Heart right ventricle (tissue), 16 donors: ENCODE measurements at regions not wholly inside any gene's neighbourhood (a gene's known extent, or its start where the extent isn't known, plus 50 kb on each side); places are given as distances from the start of the nearest gene placed in this dataset.

Source experiments
- ATAC-seq, 8 donors: fragments of 200-7000 bp; cut with Tn5 transposase; one replicate each; pipeline ENCODE4 v1.9.1; 2020; ENCODE audit warnings: mild to moderate bottlenecking in 8 of 8, moderate library complexity in 8 of 8, moderate number of reproducible peaks in 1 of 8
- DNase-seq, 2 donors: peaks; one replicate each; pipeline ENCODE4 v3.0.0-alpha.2; 2020
- H3K27ac ChIP-seq, 10 donors: fragments of 200-600 bp; sonication (generic) in 2 of 10; one replicate each; pipeline versions ENCODE4 v1.5.0 to v1.8.0; 2020 to 2022; ENCODE audit warnings: mild to moderate bottlenecking in 3 of 10
- H3K27me3 ChIP-seq, 7 donors: fragments of 200-600 bp; one replicate each; pipeline ENCODE4 v1.8.0; 2021 to 2022; ENCODE audit warnings: mild to moderate bottlenecking in 2 of 7
- H3K36me3 ChIP-seq, 9 donors: fragments of 200-600 bp; sonication (generic) in 1 of 9; one replicate each; pipeline versions ENCODE4 v1.5.0 to v1.8.0; 2020 to 2022; ENCODE audit warnings: mild to moderate bottlenecking in 2 of 9
- H3K4me1 ChIP-seq, 9 donors: fragments of 200-600 bp; sonication (generic) in 1 of 9; one replicate each; pipeline versions ENCODE4 v1.5.0 to v1.8.0; 2020 to 2022; ENCODE audit warnings: mild to moderate bottlenecking in 4 of 9
- H3K4me3 ChIP-seq, 10 donors: fragments of 200-600 bp; sonication (generic) in 2 of 10; one replicate each; pipeline versions ENCODE4 v1.5.0 to v1.8.0; 2020 to 2022; ENCODE audit warnings: mild to moderate bottlenecking in 7 of 10, moderate library complexity in 2 of 10
- H3K9me3 ChIP-seq, 11 donors: fragments of 200-600 bp in 10 of 11; sonication (generic) in 2 of 11; one replicate each; pipeline versions ENCODE4 v1.5.0 to v1.8.0; 2013 to 2022; ENCODE audit warnings: mild to moderate bottlenecking in 2 of 11, control low read depth in 1 of 11, moderate library complexity in 1 of 11
- CTCF ChIP-seq, 9 donors: fragments of 200-600 bp; sonication (generic) in 2 of 9; IDR thresholded peaks; one replicate each; pipeline versions ENCODE4 v1.5.0 to v1.8.0; 2021 to 2022; ENCODE audit warnings: antibody characterized with exemption in 9 of 9, mild to moderate bottlenecking in 5 of 9, moderate library complexity in 1 of 9
- WGBS, 2 donors: extraction: QIAGEN DNeasy Blood & Tissue Kit; methylation state at CpG; one replicate each; pipeline ENCODE4 v1.1.7; 2013; ENCODE audit warnings: inconsistent platforms in 1 of 2; 5-methylcytosine and 5-hydroxymethylcytosine counted together
- intact Hi-C, 10 donors: fragments of 100-400 bp; cut with DNase I; formaldehyde crosslinking; loops; one replicate each; pipeline versions ENCODE4 v1.11.1 to v1.14.2; 2022
- donor health status: Arrhythmogenic right ventricular cardiomyopathy.
- donor health status: ischemic (EF 13 %, LVEDD 7.1; RV severe dilation, severe dysfunction).
- donor health status: healthy with polysubstance abuse.
- donor health status: DM: no; HTN: yes; CAD: no.
- donor health status: DM: no; HTN: no; CAD: no.
- donor health status: ischemic (EF 25% LVEDD 6.9; RV normal size, moderate dysfunction).
- donor health status: ischemic (EF 25% LVEDD 5.7; RV mildly dilated, moderate dysfunction).
- donor health status: healthy.
- donor health status: DM: yes; HTN: yes; CAD: no.
- donor health status: Ischemic cardiomyopathy.
- donor health status: ischemic (EF 35%, LVEDD 5.7; RV mildly dilated, moderate dysfunction).
- donor health status: nonischemic (EF 11% LVEDD 7.7; RV severe dilation, severe dysfunction).
- donor health status: DM: yes; HTN: yes; CAD: no.
- donor health status: PGD.
- donor health status: ischemic (EF 29% LVEDD 5.4; RV normal size, mild dysfunction).
- donor health status: nonischemic (EF 23%, LVEDD 6.1; RV moderate dilation, normal function).

DNA sequence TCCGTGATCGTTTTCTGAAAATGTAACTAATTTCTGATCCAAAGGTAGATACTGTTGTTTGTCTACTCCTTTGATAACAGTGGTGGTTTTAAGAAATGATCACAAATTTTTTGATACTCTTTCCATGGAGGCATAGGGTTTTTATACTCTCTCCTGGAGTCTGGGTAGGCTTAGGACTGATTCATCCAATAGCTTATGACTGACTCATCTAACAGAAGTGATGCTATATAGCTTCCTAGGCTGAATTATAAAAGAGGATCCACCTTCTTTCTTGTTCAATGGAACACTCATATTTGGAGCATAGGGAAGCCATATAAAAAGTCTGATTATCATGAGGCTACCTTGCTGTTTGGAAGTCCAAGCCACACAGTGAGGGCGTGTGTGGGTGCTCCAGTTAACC is 84.3 kb downstream of the CHST2 start:
- WGBS, 2 donors = 86 to 93% methylated on average over 3 of the region's 3 CpGs
- H3K9me3 ChIP-seq = peaks cover 0 to 10% (median 0%) of the 10 kb centered on the region in 11 donors
- no peaks in the 10 kb centered on the region for H3K36me3 ChIP-seq
- no peaks in the 10 kb centered on the region for H3K27me3 ChIP-seq
- peaks cover 0 to 7% (median 0%) of the 10 kb centered on the region in 9 donors for H3K4me1 ChIP-seq
- intact Hi-C loops = no loop called here
- no peak for TF ChIP-seq CTCF (IDR thresholded peaks at IDR 0.05)
- ATAC-seq (no peak), DNase-seq (no peak)
- no peak overlapping the region for H3K4me3 ChIP-seq
- H3K27ac ChIP-seq = no peak overlapping the region

- Histone ChIP-seq H3K27me3 (no peaks in the 10 kb centered on the region), H3K4me3 (no peak overlapping the region), H3K9me3 (peaks cover 0 to 10% (median 0%) of the 10 kb centered on the region in 11 donors), H3K4me1 (peaks cover 0 to 7% (median 0%) of the 10 kb centered on the region in 9 donors), H3K27ac (no peak overlapping the region), H3K36me3 (no peaks in the 10 kb centered on the region)
- no peak for TF ChIP-seq CTCF (IDR thresholded peaks at IDR 0.05)
- 86 to 92% methylated on average over 4 of the region's 4 CpGs for WGBS, 2 donors
- intact Hi-C loops = no loop called here
- ATAC-seq (no peak), DNase-seq (no peak)
Observed at GRCh38 chr3:143206955-143207337, 87.4 kb downstream of the CHST2 start.

GRCh38 chr3:143207338-143207961 is 87.9 kb downstream of the CHST2 start:
- 88 to 92% methylated on average over 1 of the region's 1 CpG for WGBS, 2 donors
- Histone ChIP-seq H3K9me3 (peaks cover 0 to 10% (median 0%) of the 10 kb centered on the region in 11 donors), H3K4me1 (peaks cover 0 to 7% (median 0%) of the 10 kb centered on the region in 9 donors), H3K36me3 (no peaks in the 10 kb centered on the region), H3K4me3 (no peak overlapping the region), H3K27ac (no peak overlapping the region), H3K27me3 (no peaks in the 10 kb centered on the region)
- TF ChIP-seq CTCF (IDR thresholded peaks at IDR 0.05) = no peak
- intact Hi-C loops = no loop called here
- ATAC-seq (no peak), DNase-seq (no peak)

GRCh38 chr3:143208976-143209714 is 89.6 kb downstream of the CHST2 start:
- no peak overlapping the region for H3K27ac ChIP-seq
- DNase-seq (no peak), ATAC-seq (no peak)
- intact Hi-C loops = no loop called here
- H3K9me3 ChIP-seq = peaks cover 0 to 10% (median 0%) of the 10 kb centered on the region in 11 donors
- no peak for TF ChIP-seq CTCF (IDR thresholded peaks at IDR 0.05)
- no peak overlapping the region for H3K4me3 ChIP-seq
- H3K36me3 ChIP-seq = no peaks in the 10 kb centered on the region
- no peaks in the 10 kb centered on the region for H3K4me1 ChIP-seq
- no peaks in the 10 kb centered on the region for H3K27me3 ChIP-seq
- WGBS, 2 donors = 79 to 88% methylated on average over 3 of the region's 3 CpGs
